ENCODE measurements at regions not wholly inside any gene's neighbourhood (a gene's known extent, or its start where the extent isn't known, plus 50 kb on each side); places are given as distances from the start of the nearest gene placed in this dataset.

DNA sequence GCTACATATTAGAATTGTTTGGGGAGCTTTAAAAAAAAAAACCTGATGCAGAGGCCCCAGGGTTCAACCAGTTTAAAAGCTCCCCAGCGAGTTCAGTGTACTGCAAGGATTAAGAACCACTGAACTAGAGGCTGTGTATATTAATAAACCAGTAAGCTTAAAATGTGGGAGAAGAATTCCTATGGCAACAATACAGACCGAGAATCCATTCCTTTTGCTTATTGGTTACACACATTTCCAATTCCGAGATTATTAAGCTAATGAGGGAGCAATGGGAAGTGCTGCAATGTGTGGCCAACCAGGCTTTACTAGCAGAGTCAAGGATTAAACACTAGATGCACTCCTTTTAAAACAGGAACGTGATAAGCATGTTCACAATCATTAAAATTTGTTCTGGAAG is 204.4 kb downstream of the TDRD15 start:
- TF ChIP-seq, protein P1, sequence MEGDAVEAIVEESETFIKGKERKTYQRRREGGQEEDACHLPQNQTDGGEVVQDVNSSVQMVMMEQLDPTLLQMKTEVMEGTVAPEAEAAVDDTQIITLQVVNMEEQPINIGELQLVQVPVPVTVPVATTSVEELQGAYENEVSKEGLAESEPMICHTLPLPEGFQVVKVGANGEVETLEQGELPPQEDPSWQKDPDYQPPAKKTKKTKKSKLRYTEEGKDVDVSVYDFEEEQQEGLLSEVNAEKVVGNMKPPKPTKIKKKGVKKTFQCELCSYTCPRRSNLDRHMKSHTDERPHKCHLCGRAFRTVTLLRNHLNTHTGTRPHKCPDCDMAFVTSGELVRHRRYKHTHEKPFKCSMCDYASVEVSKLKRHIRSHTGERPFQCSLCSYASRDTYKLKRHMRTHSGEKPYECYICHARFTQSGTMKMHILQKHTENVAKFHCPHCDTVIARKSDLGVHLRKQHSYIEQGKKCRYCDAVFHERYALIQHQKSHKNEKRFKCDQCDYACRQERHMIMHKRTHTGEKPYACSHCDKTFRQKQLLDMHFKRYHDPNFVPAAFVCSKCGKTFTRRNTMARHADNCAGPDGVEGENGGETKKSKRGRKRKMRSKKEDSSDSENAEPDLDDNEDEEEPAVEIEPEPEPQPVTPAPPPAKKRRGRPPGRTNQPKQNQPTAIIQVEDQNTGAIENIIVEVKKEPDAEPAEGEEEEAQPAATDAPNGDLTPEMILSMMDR (IDR thresholded peaks at IDR 0.05): no peak
- TF ChIP-seq POLR2A (IDR thresholded peaks at IDR 0.05): no peak

Data from testis (tissue), 2 donors.